B cell (primary cell): ENCODE measurements at regions not wholly inside any gene's neighbourhood (a gene's known extent, or its start where the extent isn't known, plus 50 kb on each side); places are given as distances from the start of the nearest gene placed in this dataset.

Experiments used
- CTCF ChIP-seq: fragments of 200-600 bp; IDR thresholded peaks from one replicate; pipeline ENCODE4 v1.8.0; 2022; ENCODE audit warnings: antibody characterized with exemption, mild to moderate bottlenecking
- EZH2 ChIP-seq: IDR thresholded peaks from 2 replicates; pipeline ENCODE4 v1.6.1; 2012; ENCODE audit warnings: borderline replicate concordance, low read depth, mild to moderate bottlenecking, moderate library complexity, low read length; ENCODE audit not compliant: insufficient read depth, poor library complexity, severe bottlenecking

GRCh38 chr2:4673025-4673489 is 969.7 kb downstream of the DCDC2C start:
- TF ChIP-seq CTCF (no peak), EZH2 (no peak)
